ENCODE measurements at regions not wholly inside any gene's neighbourhood (a gene's known extent, or its start where the extent isn't known, plus 50 kb on each side); places are given as distances from the start of the nearest gene placed in this dataset.

DNA sequence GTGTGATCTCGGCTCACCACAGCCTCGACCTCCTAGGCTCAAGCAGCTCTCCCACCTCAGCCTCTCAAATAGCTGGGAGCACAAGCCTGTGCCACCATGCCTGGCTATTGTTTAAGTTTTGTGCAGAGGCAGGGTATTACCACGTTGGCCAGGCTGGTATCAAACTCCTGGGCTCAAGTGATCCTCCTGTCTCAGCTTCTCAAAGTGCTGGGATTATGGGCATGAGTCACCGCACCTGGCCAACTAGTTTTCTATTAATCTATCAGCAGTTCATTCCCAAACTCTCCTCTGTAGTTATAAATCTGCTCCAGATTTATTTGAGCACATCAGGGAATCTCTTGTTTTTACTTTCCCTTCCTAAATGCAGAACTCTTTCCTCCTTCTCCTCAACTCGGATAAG is 443.8 kb downstream of the PRDM2 start:
- DNase-seq: no peak
- intact Hi-C loops (cut with DNase I): no loop called here
- Histone ChIP-seq H3K27me3 (ENCODE audit: insufficient read depth in 3 of 3, low read length in 2 of 3) (peaks cover 0 to 5% (median 2%) of the 10 kb centered on the region in 3 donors), H3K36me3 (ENCODE audit: insufficient read depth in 1 of 2, low read depth in 1 of 2) (no peaks in the 10 kb centered on the region), H3K9me3 (no peaks in the 10 kb centered on the region), H3K27ac (no peak overlapping the region), H3K4me3 (no peak overlapping the region), H3K4me1 (no peaks in the 10 kb centered on the region)
- TF ChIP-seq, protein P1, sequence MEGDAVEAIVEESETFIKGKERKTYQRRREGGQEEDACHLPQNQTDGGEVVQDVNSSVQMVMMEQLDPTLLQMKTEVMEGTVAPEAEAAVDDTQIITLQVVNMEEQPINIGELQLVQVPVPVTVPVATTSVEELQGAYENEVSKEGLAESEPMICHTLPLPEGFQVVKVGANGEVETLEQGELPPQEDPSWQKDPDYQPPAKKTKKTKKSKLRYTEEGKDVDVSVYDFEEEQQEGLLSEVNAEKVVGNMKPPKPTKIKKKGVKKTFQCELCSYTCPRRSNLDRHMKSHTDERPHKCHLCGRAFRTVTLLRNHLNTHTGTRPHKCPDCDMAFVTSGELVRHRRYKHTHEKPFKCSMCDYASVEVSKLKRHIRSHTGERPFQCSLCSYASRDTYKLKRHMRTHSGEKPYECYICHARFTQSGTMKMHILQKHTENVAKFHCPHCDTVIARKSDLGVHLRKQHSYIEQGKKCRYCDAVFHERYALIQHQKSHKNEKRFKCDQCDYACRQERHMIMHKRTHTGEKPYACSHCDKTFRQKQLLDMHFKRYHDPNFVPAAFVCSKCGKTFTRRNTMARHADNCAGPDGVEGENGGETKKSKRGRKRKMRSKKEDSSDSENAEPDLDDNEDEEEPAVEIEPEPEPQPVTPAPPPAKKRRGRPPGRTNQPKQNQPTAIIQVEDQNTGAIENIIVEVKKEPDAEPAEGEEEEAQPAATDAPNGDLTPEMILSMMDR (IDR thresholded peaks at IDR 0.05): no peak
- no peak for ATAC-seq
- 86 to 91% (median 89%) methylated on average over 5 of the region's 5 CpGs for WGBS, 3 donors

DNA sequence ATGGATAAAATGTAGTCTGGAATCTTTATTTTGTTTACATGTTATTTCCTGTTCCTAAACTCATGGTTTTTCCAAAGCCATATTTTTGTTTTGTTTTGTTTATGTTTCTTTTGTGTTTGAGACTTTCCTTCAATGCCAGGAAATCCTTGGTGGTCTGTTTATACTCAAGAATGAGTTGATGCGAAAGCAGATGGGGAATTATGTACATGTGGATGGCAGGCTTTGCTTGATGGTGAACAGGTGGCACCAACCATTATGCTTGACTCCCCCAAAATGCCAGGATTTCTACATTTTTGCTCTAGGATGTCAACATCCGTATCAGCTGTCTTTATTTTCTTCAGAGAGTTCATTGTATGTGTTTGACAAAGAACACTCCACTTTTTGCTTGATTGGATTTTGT is 448.5 kb downstream of the PRDM2 start:
- H3K4me1 ChIP-seq: no peaks in the 10 kb centered on the region
- intact Hi-C loops (cut with DNase I): no loop called here
- WGBS, 3 donors: 38 to 61% (median 43%) methylated on average over 2 of the region's 2 CpGs
- H3K9me3 ChIP-seq: no peaks in the 10 kb centered on the region
- TF ChIP-seq, protein P1 (IDR thresholded peaks at IDR 0.05): no peak
- DNase-seq (no peak), ATAC-seq (no peak)
- no peaks in the 10 kb centered on the region for H3K36me3 ChIP-seq (ENCODE audit: insufficient read depth in 1 of 2, low read depth in 1 of 2)
- H3K4me3 ChIP-seq: no peak overlapping the region
- no peak overlapping the region for H3K27ac ChIP-seq
- H3K27me3 ChIP-seq (ENCODE audit: insufficient read depth in 3 of 3, low read length in 2 of 3): peaks cover 0 to 8% (median 0%) of the 10 kb centered on the region in 3 donors

DNA sequence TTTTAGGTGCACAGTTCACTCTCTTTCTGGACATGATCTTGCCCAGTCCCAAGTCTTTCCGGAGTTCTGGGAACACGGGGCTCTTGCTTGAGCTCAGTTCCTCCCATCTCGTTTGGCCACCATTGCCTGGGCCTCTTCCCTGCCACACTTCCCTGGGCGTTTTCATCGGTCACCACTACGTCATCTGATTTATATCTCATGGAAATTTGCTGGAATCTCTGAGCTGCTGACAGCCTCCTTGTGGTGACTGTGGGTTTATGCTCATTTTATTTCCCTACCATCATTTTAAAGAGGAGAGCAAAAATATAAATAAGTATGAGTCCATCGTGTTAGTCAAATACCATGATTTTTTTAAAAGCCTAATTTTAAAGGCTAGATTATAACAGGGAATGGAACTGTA is 449.1 kb upstream of the KAZN start:
- intact Hi-C loops (cut with DNase I): no loop called here
- Histone ChIP-seq H3K27ac (no peak overlapping the region), H3K36me3 (ENCODE audit: insufficient read depth in 1 of 2, low read depth in 1 of 2) (no peaks in the 10 kb centered on the region), H3K9me3 (no peaks in the 10 kb centered on the region), H3K4me1 (no peaks in the 10 kb centered on the region), H3K27me3 (ENCODE audit: insufficient read depth in 3 of 3, low read length in 2 of 3) (peaks cover 0 to 8% (median 0%) of the 10 kb centered on the region in 3 donors), H3K4me3 (no peak overlapping the region)
- DNase-seq (no peak), ATAC-seq (no peak)
- TF ChIP-seq, protein P1 (IDR thresholded peaks at IDR 0.05): no peak
- 70 to 78% (median 75%) methylated on average over 7 of the region's 7 CpGs for WGBS, 3 donors

DNA sequence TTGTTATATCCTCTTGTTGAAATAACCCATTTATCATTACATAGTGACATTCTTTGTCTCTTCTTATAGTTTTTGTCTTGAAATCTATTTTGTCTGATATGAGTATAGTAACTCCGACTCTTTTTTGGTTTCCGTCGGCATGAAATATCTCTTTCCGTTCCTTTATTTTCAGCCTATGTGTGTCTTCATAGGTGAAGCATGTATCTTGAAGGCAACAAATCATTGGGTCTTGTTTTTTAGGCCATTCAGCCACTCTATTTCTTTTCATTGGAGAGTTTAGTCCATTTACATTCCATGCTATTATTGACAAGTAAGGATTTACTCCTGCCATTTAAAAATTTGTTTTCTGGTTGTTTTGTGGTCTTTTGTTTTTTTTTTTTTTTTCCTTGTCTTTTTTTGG is 441.9 kb upstream of the KAZN start:
- intact Hi-C loops (cut with DNase I): no loop called here

DNA sequence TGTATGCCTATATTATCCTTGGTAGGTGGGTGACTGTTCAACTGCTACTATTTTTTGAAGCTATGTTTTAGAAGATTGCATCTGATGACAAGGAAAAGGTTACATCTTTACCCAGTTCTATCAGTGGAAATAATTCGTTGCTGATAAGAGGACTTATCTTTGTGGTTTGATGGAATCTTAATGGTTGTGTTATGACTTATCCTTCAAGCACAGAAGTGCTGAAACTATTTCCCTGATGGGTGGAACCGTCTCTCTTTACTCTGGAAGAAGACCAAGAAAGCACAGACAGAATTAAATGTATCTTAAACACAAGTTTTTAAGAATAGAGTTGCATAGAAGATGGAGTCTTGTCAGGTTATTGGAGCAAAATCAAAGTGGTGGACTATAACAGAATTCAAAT is 437.7 kb upstream of the KAZN start:
- 31 to 49% (median 35%) methylated on average over 2 of the region's 2 CpGs for WGBS, 3 donors

More for the DNA sequence above, 441.9 kb upstream of the KAZN start:
- H3K36me3 ChIP-seq (ENCODE audit: insufficient read depth in 1 of 2, low read depth in 1 of 2): no peaks in the 10 kb centered on the region
- TF ChIP-seq, protein P1 (IDR thresholded peaks at IDR 0.05): no peak
- DNase-seq (no peak), ATAC-seq (no peak)
- no peaks in the 10 kb centered on the region for H3K27me3 ChIP-seq (ENCODE audit: insufficient read depth in 3 of 3, low read length in 2 of 3)
- no peak overlapping the region for H3K27ac ChIP-seq
- peaks cover 13% of the 10 kb centered on the region for H3K9me3 ChIP-seq
- H3K4me1 ChIP-seq: no peaks in the 10 kb centered on the region
- no peak overlapping the region for H3K4me3 ChIP-seq
- WGBS, 3 donors: 96 to 99% (median 96%) methylated on average over 4 of the region's 4 CpGs

More for the DNA sequence above, 437.7 kb upstream of the KAZN start:
- no peaks in the 10 kb centered on the region for H3K36me3 ChIP-seq (ENCODE audit: insufficient read depth in 1 of 2, low read depth in 1 of 2)
- intact Hi-C loops (cut with DNase I): no loop called here
- DNase-seq (no peak), ATAC-seq (no peak)
- TF ChIP-seq, protein P1 (IDR thresholded peaks at IDR 0.05): no peak
- H3K9me3 ChIP-seq: peaks cover 13% of the 10 kb centered on the region
- H3K4me1 ChIP-seq: no peaks in the 10 kb centered on the region
- H3K27ac ChIP-seq: no peak overlapping the region
- H3K4me3 ChIP-seq: no peak overlapping the region
- no peaks in the 10 kb centered on the region for H3K27me3 ChIP-seq (ENCODE audit: insufficient read depth in 3 of 3, low read length in 2 of 3)

Measured in psoas muscle (tissue), 7 donors.